ENCODE measurements at regions not wholly inside any gene's neighbourhood (a gene's known extent, or its start where the extent isn't known, plus 50 kb on each side); places are given as distances from the start of the nearest gene placed in this dataset.

DNA sequence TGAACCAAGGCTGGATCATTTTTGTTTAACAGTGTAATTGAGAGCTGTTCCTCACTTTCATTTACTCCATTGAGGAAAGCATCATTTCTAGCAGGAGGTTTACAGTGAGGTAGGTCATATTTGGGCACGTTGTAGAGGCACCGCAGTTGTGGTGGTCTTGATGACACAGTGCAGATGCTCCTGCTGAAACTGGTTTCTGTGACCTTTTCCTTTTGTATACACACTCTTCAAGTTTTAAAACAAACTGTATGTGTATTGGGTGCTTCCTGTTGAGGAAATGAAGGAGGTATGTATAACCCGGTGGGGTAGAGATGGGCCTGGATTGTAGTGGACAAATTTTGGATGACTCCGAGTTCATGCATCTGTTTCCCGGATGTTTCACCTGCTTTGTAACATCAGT lies 456.3 kb upstream of the RGS6 start:
- Mint-ChIP-seq H3K27ac (ENCODE audit: unreplicated experiment) (no peak overlapping the region), H3K36me3 (ENCODE audit: low read depth) (peaks cover 1% of the 10 kb centered on the region), H3K4me1 (ENCODE audit: low read depth) (peaks cover 41% of the 10 kb centered on the region), H3K27me3 (ENCODE audit: low read depth) (no peaks in the 10 kb centered on the region), H3K4me3 (ENCODE audit: unreplicated experiment) (no peak overlapping the region), H3K9me3 (ENCODE audit: low read depth) (no peaks in the 10 kb centered on the region)
- TF ChIP-seq, protein P1, sequence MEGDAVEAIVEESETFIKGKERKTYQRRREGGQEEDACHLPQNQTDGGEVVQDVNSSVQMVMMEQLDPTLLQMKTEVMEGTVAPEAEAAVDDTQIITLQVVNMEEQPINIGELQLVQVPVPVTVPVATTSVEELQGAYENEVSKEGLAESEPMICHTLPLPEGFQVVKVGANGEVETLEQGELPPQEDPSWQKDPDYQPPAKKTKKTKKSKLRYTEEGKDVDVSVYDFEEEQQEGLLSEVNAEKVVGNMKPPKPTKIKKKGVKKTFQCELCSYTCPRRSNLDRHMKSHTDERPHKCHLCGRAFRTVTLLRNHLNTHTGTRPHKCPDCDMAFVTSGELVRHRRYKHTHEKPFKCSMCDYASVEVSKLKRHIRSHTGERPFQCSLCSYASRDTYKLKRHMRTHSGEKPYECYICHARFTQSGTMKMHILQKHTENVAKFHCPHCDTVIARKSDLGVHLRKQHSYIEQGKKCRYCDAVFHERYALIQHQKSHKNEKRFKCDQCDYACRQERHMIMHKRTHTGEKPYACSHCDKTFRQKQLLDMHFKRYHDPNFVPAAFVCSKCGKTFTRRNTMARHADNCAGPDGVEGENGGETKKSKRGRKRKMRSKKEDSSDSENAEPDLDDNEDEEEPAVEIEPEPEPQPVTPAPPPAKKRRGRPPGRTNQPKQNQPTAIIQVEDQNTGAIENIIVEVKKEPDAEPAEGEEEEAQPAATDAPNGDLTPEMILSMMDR (IDR thresholded peaks at IDR 0.05) = no peak
- no peak for DNase-seq (ENCODE audit: low spot score)

DNA sequence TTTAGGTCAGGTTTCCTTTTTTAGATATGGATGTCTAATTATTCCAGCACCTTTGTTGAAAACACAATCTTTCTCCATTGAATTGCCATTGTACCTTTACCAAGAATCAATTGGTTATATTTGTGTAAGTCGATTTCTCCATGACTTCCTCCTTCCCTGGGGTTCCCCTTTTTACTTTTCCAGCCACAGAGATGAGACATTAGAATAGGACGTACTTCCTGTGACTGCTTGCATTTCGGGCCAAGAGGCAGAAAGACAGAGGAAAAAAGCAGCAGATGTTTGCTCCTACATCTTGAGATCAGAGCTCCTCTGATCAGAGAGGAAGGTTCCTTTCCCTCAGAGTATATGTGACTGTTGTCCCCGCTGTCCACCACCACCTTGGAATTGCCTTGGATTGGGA lies 453.7 kb upstream of the RGS6 start:
- TF ChIP-seq, protein P1 (IDR thresholded peaks at IDR 0.05) = no peak
- no peak overlapping the region for H3K4me3 Mint-ChIP-seq (ENCODE audit: unreplicated experiment)
- no peaks in the 10 kb centered on the region for H3K9me3 Mint-ChIP-seq (ENCODE audit: low read depth)
- peaks cover 48% of the 10 kb centered on the region for H3K4me1 Mint-ChIP-seq (ENCODE audit: low read depth)
- peak overlapping the region; percentile 8 for H3K27ac Mint-ChIP-seq (ENCODE audit: unreplicated experiment)
- no peak for DNase-seq (ENCODE audit: low spot score)
- H3K36me3 Mint-ChIP-seq (ENCODE audit: low read depth) = peaks cover 1% of the 10 kb centered on the region
- H3K27me3 Mint-ChIP-seq (ENCODE audit: low read depth) = no peaks in the 10 kb centered on the region

DNA sequence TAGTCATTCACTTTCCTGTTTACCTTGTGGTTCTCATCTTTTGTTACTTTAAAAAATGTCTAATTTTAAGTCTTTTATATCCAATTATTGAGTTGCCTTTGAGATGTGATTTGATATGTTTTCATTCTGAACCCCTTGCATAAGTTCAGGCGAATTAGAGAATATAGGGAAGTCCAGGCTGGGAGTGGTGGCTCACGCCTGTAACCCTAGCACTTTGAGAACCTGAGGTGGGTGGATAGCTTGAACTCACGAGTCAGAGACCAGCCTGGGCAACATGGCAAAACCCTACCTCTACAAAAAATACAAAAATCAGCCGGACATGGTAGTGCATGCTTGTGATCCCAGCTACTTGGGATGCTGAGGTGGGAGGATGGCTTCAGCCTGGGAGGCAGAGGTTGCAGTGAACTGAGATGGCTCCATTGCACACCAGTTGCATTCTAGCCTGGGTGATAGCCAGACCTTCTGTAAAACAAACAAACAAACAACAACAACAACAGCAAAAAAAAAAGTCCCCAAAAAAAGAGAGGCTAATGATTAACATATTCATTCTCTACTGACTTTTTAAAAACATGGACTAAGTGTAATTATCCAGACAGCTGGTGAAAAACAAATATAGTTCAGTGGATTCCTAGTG lies 451.1 kb upstream of the RGS6 start:
- Mint-ChIP-seq H3K4me3 (ENCODE audit: unreplicated experiment) (no peak overlapping the region), H3K36me3 (ENCODE audit: low read depth) (peaks cover 1% of the 10 kb centered on the region), H3K9me3 (ENCODE audit: low read depth) (no peaks in the 10 kb centered on the region), H3K27ac (ENCODE audit: unreplicated experiment) (no peak overlapping the region), H3K27me3 (ENCODE audit: low read depth) (no peaks in the 10 kb centered on the region), H3K4me1 (ENCODE audit: low read depth) (peaks cover 54% of the 10 kb centered on the region)
- no peak for DNase-seq (ENCODE audit: low spot score)
- TF ChIP-seq, protein P1 (IDR thresholded peaks at IDR 0.05) = no peak

DNA sequence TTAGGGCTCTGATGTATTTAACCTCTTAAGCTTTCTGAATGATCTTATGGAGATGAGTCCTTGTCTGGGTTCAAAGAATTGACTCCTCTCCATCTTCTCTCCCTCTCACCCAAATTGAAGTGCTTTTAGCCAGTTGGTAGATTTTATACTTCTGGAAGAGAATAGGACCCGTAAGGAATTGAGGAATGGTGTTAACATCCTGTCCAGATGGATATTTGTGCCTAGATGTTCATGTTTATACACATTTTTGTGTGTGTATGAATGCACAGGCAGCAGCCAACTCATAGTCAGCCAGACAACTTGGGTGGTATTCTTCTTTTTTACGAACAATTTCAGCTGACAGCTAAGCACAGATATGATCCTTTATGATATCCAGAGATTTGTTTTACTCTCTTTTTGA lies 449.6 kb upstream of the RGS6 start:
- no peaks in the 10 kb centered on the region for H3K36me3 Mint-ChIP-seq (ENCODE audit: low read depth)
- H3K27ac Mint-ChIP-seq (ENCODE audit: unreplicated experiment) = peak overlapping the region; percentile 19
- H3K4me1 Mint-ChIP-seq (ENCODE audit: low read depth) = peaks cover 65% of the 10 kb centered on the region
- no peaks in the 10 kb centered on the region for H3K9me3 Mint-ChIP-seq (ENCODE audit: low read depth)
- H3K4me3 Mint-ChIP-seq (ENCODE audit: unreplicated experiment) = no peak overlapping the region
- H3K27me3 Mint-ChIP-seq (ENCODE audit: low read depth) = no peaks in the 10 kb centered on the region
- DNase-seq (ENCODE audit: low spot score) = no peak
- TF ChIP-seq, protein P1 (IDR thresholded peaks at IDR 0.05) = no peak

DNA sequence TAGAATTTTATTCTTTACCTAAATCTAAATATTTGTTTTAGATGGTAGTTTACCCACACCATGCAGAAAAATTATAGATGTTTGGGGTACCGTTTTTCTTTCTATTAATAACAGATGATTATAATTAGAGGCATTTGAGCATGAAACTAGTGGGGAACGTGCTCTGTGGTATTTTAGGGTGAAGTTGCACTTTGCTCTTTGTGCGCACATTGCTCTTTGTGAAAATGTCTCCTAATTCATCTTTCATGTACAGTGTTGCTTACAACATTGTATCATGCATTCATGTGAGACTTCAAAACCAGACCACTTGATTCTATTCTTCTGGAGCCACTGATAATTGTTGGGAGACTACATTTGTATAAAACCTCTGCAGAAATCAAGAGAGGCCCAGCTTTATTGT lies 449.1 kb upstream of the RGS6 start:
- Mint-ChIP-seq H3K27ac (ENCODE audit: unreplicated experiment) (peak overlapping the region; percentile 39), H3K27me3 (ENCODE audit: low read depth) (no peaks in the 10 kb centered on the region), H3K4me3 (ENCODE audit: unreplicated experiment) (no peak overlapping the region), H3K9me3 (ENCODE audit: low read depth) (no peaks in the 10 kb centered on the region), H3K4me1 (ENCODE audit: low read depth) (peaks cover 68% of the 10 kb centered on the region), H3K36me3 (ENCODE audit: low read depth) (no peaks in the 10 kb centered on the region)
- TF ChIP-seq, protein P1 (IDR thresholded peaks at IDR 0.05) = no peak
- no peak for DNase-seq (ENCODE audit: low spot score)
